ENCODE measurements at regions not wholly inside any gene's neighbourhood (a gene's known extent, or its start where the extent isn't known, plus 50 kb on each side); places are given as distances from the start of the nearest gene placed in this dataset.

DNA sequence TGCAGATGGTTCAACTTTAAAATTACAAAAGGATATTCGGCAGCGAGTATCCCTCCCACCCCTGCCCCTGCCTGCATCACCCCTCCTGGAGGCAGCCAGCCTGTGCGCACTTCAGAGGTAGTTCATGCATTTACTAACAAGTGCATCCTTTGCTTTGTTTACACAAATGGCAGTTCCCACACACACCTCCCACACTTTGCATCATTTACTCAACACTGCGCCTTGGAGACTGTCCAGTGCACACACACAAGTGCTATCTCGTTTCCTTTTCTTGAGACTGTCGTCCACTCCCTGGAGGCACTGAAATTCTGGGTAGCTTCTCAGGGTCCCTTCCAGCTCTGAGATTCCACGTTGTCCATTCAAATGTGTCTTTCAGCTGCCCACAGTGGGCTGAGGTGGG lies 53.1 kb upstream of the VSX1 start:
- DNase-seq: no peak

DNA sequence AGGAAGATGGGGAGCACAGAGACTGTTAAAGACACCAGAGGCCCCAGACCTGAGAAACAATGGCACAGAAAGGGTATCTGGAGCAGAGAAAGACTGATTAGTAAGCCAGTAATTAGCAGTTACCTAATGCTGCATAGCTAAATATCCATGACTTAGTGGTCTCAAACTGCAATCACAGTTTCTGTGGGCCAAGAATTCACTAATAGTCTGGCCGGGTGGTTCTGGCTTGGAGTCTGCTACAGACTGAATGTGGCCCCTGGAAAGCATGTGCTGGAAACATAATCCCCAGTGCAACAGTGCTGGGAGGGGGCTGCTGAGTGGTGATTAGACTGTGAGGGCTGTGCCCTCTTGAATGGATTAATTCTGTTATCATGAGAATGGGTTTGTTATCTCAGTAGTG lies 54.1 kb upstream of the VSX1 start:
- no peak for DNase-seq

DNA sequence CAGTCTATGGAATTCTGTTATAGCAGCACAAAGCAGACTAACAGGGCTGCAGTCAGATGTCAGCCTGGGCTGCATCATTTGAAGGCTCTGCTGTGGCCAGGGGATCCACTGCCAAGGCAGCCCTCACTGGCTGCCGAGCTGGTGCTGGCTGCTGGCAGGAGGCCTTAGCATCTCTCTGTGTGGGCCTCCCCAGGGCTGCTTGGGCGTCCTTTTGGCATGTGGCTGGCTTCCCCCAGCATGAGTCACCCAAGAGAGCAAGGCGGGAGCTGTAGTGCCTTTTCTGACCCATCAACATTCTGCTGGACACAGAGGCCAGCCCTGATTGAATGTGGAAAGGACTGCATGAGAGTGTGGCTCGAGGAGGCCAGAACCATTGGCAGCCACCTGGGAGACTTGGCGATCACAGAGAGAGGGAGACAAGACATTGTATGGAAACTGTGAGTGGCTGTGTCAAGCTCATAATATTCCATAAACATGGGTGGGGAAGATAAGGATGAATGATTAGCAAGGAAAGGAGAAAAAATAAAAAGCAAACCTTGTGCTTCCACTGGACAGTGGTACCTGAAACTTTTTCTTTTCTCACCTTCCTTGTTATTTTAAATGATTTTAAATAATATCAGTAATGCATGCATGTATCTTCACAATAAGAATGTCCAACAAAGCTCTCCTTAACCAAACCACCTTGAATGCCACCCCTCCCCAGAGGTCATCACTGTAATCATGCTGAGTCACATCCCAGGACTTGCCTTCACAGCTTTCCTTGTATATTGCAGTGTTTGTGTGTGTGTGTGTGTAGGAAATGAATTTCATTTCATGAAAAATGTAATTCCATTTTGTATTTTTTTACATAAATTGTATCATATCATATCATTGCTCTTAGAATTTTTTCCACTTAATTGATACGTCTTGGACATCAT lies 55.0 kb upstream of the VSX1 start:
- DNase-seq: peak; percentile 78

GRCh38 chr20:25139029-25139705 lies 56.3 kb upstream of the ENTPD6 start:
- no peak for DNase-seq

- DNase-seq: no peak
Measured at GRCh38 chr20:25140968-25141367, 54.5 kb upstream of the ENTPD6 start.

- no peak for DNase-seq
Measured at GRCh38 chr20:25142435-25142834, 53.1 kb upstream of the ENTPD6 start.

DNA sequence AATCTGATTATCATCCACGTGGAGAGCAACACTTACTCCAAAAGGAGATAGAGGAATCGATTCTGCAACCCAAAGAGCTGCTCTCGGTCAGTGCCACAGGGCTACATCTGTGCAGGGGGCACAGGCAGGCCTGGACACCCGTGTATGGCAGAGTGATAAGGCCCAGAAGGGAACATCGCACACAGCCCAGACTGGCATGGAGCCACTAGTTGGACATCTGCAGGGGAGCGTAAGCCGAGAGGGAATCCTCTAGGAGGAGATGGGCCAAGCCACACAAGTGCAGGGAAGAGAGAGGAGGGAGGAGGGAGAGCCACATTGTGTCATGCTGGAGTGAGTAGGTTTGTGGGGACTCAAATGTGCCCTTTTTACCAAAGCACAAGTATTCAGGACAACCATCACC lies 50.4 kb upstream of the ENTPD6 start:
- no peak for DNase-seq

Data from fibroblast of skin of abdomen (primary cell).